ENCODE measurements at regions not wholly inside any gene's neighbourhood (a gene's known extent, or its start where the extent isn't known, plus 50 kb on each side); places are given as distances from the start of the nearest gene placed in this dataset.
"Not testable (repeated sequence)": the region's sequence is repeated elsewhere in the genome, so short reads cannot be mapped to it uniquely, and the experiment has no call there.

GRCh38 chr1:81729239-81729638 is 71.5 kb upstream of the ADGRL2 start:
- TF ChIP-seq CTCF (IDR thresholded peaks at IDR 0.05; ENCODE audit: insufficient read depth, low read length, poor library complexity, severe bottlenecking): no peak

GRCh38 chr1:81725823-81726222 is 74.9 kb upstream of the ADGRL2 start:
- Histone ChIP-seq H3K36me3 (ENCODE audit: control insufficient read depth, insufficient read depth, low read length) (no peaks in the 10 kb centered on the region), H3K27me3 (replicated peaks; ENCODE audit: control insufficient read depth, insufficient read depth, low read length) (no peaks in the 10 kb centered on the region), H3K4me3 (replicated peaks; ENCODE audit: low read depth, low read length) (no peak overlapping the region)
- TF ChIP-seq CTCF (IDR thresholded peaks at IDR 0.05; ENCODE audit: insufficient read depth, low read length, poor library complexity, severe bottlenecking): no peak
- DNase-seq (ENCODE audit: extremely low read depth, insufficient read length): no peak

More at GRCh38 chr1:81729239-81729638, 71.5 kb upstream of the ADGRL2 start:
- DNase-seq (ENCODE audit: extremely low read depth, insufficient read length): no peak
- H3K4me3 ChIP-seq (replicated peaks; ENCODE audit: low read depth, low read length): no peak overlapping the region
- H3K36me3 ChIP-seq (ENCODE audit: control insufficient read depth, insufficient read depth, low read length): no peaks in the 10 kb centered on the region
- H3K27me3 ChIP-seq (replicated peaks; ENCODE audit: control insufficient read depth, insufficient read depth, low read length): no peaks in the 10 kb centered on the region

GRCh38 chr1:81722631-81723328 is 78.0 kb upstream of the ADGRL2 start:
- H3K36me3 ChIP-seq (ENCODE audit: control insufficient read depth, insufficient read depth, low read length); H3K27me3 ChIP-seq (replicated peaks; ENCODE audit: control insufficient read depth, insufficient read depth, low read length); H3K4me3 ChIP-seq (replicated peaks; ENCODE audit: low read depth, low read length); DNase-seq (ENCODE audit: extremely low read depth, insufficient read length): not testable (repeated sequence)

- H3K4me3 ChIP-seq (replicated peaks; ENCODE audit: low read depth, low read length); DNase-seq (ENCODE audit: extremely low read depth, insufficient read length); H3K36me3 ChIP-seq (ENCODE audit: control insufficient read depth, insufficient read depth, low read length); H3K27me3 ChIP-seq (replicated peaks; ENCODE audit: control insufficient read depth, insufficient read depth, low read length): not testable (repeated sequence)
Measured at GRCh38 chr1:81720256-81720655, 80.5 kb upstream of the ADGRL2 start.

- no peak for TF ChIP-seq CTCF (IDR thresholded peaks at IDR 0.05; ENCODE audit: insufficient read depth, low read length, poor library complexity, severe bottlenecking)
Measured at GRCh38 chr1:81717230-81717629, 83.5 kb upstream of the ADGRL2 start.

GRCh38 chr1:81715391-81715790 is 85.3 kb upstream of the ADGRL2 start:
- no peak for DNase-seq (ENCODE audit: extremely low read depth, insufficient read length)
- no peaks in the 10 kb centered on the region for H3K27me3 ChIP-seq (replicated peaks; ENCODE audit: control insufficient read depth, insufficient read depth, low read length)
- H3K36me3 ChIP-seq (ENCODE audit: control insufficient read depth, insufficient read depth, low read length): no peaks in the 10 kb centered on the region
- TF ChIP-seq CTCF (IDR thresholded peaks at IDR 0.05; ENCODE audit: insufficient read depth, low read length, poor library complexity, severe bottlenecking): no peak
- H3K4me3 ChIP-seq (replicated peaks; ENCODE audit: low read depth, low read length): no peak overlapping the region

More at GRCh38 chr1:81717230-81717629, 83.5 kb upstream of the ADGRL2 start:
- Histone ChIP-seq H3K4me3 (replicated peaks; ENCODE audit: low read depth, low read length) (no peak overlapping the region), H3K36me3 (ENCODE audit: control insufficient read depth, insufficient read depth, low read length) (no peaks in the 10 kb centered on the region), H3K27me3 (replicated peaks; ENCODE audit: control insufficient read depth, insufficient read depth, low read length) (no peaks in the 10 kb centered on the region)
- no peak for DNase-seq (ENCODE audit: extremely low read depth, insufficient read length)

- no peaks in the 10 kb centered on the region for H3K27me3 ChIP-seq (replicated peaks; ENCODE audit: control insufficient read depth, insufficient read depth, low read length)
- H3K4me3 ChIP-seq (replicated peaks; ENCODE audit: low read depth, low read length): no peak overlapping the region
- DNase-seq (ENCODE audit: extremely low read depth, insufficient read length): no peak
- no peaks in the 10 kb centered on the region for H3K36me3 ChIP-seq (ENCODE audit: control insufficient read depth, insufficient read depth, low read length)
- TF ChIP-seq CTCF (IDR thresholded peaks at IDR 0.05; ENCODE audit: insufficient read depth, low read length, poor library complexity, severe bottlenecking): no peak
Measured at GRCh38 chr1:81714636-81715035, 86.1 kb upstream of the ADGRL2 start.

All from GM06990 (cell line).